ENCODE measurements at regions not wholly inside any gene's neighbourhood (a gene's known extent, or its start where the extent isn't known, plus 50 kb on each side); places are given as distances from the start of the nearest gene placed in this dataset.

- TF ChIP-seq CTCF (IDR thresholded peaks at IDR 0.05) (no peak), POLR2A (IDR thresholded peaks at IDR 0.05) (no peak)
Measured at GRCh38 chr15:38853608-38854007, 289.0 kb upstream of the RASGRP1 start.

Data from lower leg skin (tissue), 3 donors.